ENCODE measurements at regions not wholly inside any gene's neighbourhood (a gene's known extent, or its start where the extent isn't known, plus 50 kb on each side); places are given as distances from the start of the nearest gene placed in this dataset.

GRCh38 chr2:225989809-225990208 lies 590.3 kb downstream of the NYAP2 start:
- TF ChIP-seq EZH2 (IDR thresholded peaks at IDR 0.05; ENCODE audit: insufficient read depth, poor library complexity, severe bottlenecking) (no peak), EZH2phosphoT487 (IDR thresholded peaks at IDR 0.05; ENCODE audit: insufficient read depth, low read depth) (no peak)

Data from GM23248 (cell line).